ENCODE measurements at regions not wholly inside any gene's neighbourhood (a gene's known extent, or its start where the extent isn't known, plus 50 kb on each side); places are given as distances from the start of the nearest gene placed in this dataset.

DNA sequence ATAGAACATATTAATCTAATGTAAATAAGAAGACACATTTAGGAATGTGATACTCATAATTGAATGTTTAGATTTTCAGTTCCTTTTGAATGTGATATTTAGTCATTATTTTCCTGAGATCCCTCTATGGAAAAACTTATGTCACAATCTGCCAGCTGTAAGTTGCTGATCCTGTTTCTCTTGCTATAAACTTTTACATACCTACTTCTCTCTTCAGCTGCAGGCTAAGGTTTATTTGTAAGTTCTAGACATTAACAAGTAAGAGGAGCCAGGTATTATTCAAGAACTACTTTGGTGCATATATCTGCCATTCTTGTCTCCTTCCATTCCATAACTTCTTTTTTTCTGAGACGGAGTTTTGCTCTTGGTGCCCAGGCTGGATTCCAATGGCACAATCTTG is 462.4 kb downstream of the PRR16 start:
- Histone ChIP-seq H3K27me3 (no peaks in the 10 kb centered on the region), H3K4me3 (ENCODE audit: low read depth, low read length) (no peak overlapping the region), H3K9me3 (no peaks in the 10 kb centered on the region), H3K4me1 (no peaks in the 10 kb centered on the region), H3K36me3 (no peaks in the 10 kb centered on the region)
- no peak for DNase-seq
- TF ChIP-seq, protein P1, sequence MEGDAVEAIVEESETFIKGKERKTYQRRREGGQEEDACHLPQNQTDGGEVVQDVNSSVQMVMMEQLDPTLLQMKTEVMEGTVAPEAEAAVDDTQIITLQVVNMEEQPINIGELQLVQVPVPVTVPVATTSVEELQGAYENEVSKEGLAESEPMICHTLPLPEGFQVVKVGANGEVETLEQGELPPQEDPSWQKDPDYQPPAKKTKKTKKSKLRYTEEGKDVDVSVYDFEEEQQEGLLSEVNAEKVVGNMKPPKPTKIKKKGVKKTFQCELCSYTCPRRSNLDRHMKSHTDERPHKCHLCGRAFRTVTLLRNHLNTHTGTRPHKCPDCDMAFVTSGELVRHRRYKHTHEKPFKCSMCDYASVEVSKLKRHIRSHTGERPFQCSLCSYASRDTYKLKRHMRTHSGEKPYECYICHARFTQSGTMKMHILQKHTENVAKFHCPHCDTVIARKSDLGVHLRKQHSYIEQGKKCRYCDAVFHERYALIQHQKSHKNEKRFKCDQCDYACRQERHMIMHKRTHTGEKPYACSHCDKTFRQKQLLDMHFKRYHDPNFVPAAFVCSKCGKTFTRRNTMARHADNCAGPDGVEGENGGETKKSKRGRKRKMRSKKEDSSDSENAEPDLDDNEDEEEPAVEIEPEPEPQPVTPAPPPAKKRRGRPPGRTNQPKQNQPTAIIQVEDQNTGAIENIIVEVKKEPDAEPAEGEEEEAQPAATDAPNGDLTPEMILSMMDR (IDR thresholded peaks at IDR 0.05; ENCODE audit: low read depth, low read length) = no peak

DNA sequence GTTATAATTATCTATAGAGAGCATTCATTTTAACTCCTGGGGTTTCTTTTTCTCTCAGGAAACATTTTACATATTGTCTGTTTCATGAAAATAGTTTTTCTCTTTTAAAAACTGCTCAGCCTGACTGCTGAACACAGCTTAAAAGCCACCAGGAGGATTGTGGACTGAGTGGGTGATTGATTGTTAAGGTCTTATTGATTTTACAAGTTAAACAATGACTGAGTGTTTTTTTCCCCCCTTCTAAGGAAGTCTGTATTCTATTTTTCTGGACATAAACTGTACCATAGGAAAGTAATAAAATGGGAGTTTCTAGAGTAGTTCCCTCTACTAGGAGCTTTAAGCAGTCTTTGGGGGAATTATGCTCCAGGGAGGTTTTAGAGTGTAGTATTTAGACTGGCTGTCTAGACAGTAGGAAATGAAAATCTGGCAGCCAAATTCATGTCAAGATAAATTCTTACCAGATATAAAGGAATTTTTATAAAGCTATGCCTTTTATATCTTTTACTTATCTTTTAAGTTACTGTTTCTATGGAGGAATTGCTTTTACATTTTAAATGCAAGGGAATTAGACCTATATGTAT is 463.9 kb downstream of the PRR16 start:
- no peaks in the 10 kb centered on the region for H3K27me3 ChIP-seq
- no peak overlapping the region for H3K4me3 ChIP-seq (ENCODE audit: low read depth, low read length)
- DNase-seq = no peak
- H3K9me3 ChIP-seq = no peaks in the 10 kb centered on the region; the same call in 1 of the 2 replicates
- TF ChIP-seq, protein P1 (IDR thresholded peaks at IDR 0.05; ENCODE audit: low read depth, low read length) = no peak
- no peaks in the 10 kb centered on the region for H3K36me3 ChIP-seq
- H3K4me1 ChIP-seq = no peaks in the 10 kb centered on the region

DNA sequence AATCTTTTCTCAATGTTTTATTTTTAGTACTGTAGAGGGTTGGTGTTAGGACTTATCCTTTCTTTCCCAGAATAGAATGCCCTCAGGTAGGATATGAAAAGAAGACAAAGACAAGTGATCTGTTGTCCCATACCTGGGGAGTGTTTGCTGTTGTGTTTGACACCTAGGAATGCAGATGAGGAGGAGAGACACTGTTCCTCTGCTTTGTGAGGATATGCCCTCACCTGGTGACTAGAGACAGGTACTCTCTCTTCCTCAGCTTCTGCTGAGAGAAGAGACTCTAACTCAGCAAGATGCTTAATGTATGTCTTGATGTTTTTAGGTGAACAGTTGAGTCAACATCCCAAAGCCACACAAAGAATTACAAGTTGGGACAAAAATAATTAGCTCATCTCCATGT is 468.4 kb downstream of the PRR16 start:
- Histone ChIP-seq H3K36me3 (no peaks in the 10 kb centered on the region), H3K4me3 (ENCODE audit: low read depth, low read length) (no peak overlapping the region), H3K4me1 (no peaks in the 10 kb centered on the region), H3K27me3 (no peaks in the 10 kb centered on the region), H3K9me3 (no peaks in the 10 kb centered on the region; the same call in 1 of the 2 replicates)
- TF ChIP-seq, protein P1 (IDR thresholded peaks at IDR 0.05; ENCODE audit: low read depth, low read length) = no peak
- DNase-seq = no peak

DNA sequence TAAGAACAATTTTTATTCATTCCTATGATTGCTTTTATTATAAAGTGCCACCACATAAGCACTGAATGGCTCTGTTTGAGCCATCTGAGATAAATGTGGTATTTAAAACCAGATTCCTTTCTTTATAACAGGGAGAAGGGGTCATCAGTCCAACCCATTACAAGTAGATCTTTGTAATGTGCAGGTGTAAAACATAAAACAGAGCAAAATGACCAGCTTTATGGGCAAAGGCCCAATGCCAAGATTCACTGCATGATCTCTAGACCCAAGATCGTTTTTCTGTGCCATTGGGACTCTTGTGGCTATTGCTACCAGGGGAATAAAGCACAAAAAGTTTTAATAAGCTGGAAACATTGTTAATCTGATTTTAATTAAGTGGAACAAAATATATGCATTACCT is 469.9 kb downstream of the PRR16 start:
- TF ChIP-seq, protein P1 (IDR thresholded peaks at IDR 0.05; ENCODE audit: low read depth, low read length) = no peak
- H3K4me1 ChIP-seq = peaks cover 11% of the 10 kb centered on the region
- no peak for DNase-seq
- no peaks in the 10 kb centered on the region for H3K36me3 ChIP-seq
- H3K4me3 ChIP-seq (ENCODE audit: low read depth, low read length) = no peak overlapping the region
- H3K9me3 ChIP-seq = no peaks in the 10 kb centered on the region; the same call in 1 of the 2 replicates
- H3K27me3 ChIP-seq = no peaks in the 10 kb centered on the region

DNA sequence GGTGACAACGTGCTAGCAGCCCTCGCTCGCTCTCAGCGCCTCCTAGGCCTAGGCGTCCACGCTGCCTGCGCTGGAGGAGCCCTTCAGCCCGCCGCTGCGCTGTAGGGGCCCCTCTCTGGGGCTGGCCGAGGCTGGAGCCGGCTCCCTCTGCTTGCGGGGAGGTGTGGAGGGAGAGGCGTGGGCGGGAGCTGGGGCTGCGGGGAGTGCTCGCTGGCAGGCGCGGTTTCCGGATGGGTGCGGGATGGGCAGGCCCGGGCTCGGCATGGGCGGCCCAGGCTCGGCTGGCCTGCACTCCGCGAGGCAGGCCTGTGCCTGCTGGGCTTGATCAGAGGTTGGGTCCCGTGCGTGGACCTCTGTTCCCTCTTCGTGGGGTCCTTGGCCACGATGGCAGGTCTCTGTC is 472.6 kb downstream of the PRR16 start:
- no peak for DNase-seq
- peaks cover 17% of the 10 kb centered on the region for H3K4me1 ChIP-seq
- TF ChIP-seq, protein P1 (IDR thresholded peaks at IDR 0.05; ENCODE audit: low read depth, low read length) = no peak
- H3K36me3 ChIP-seq = no peaks in the 10 kb centered on the region
- no peaks in the 10 kb centered on the region; the same call in 1 of the 2 replicates for H3K9me3 ChIP-seq
- H3K27me3 ChIP-seq = no peaks in the 10 kb centered on the region
- H3K4me3 ChIP-seq (ENCODE audit: low read depth, low read length) = no peak overlapping the region

DNA sequence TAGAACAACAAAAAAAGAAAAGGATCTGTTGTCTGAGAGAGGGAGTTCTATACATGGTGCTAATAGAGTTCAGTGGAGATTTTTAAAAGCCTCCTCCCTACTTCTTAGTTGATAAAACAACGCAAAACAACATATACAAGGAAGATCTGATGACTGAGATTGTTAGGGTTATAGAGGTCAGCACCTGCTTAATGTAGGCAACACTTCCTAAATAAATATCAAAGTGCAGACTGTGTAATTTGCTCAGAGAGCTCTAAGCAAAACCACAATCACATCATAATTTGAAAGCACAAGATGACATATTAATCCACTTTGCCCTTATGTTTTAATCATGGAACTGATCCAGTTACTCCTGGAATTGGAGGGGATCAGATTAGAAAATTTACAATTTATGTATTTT is 474.5 kb downstream of the PRR16 start:
- no peaks in the 10 kb centered on the region for H3K9me3 ChIP-seq
- H3K4me1 ChIP-seq = peaks cover 17% of the 10 kb centered on the region
- no peak overlapping the region for H3K4me3 ChIP-seq (ENCODE audit: low read depth, low read length)
- no peaks in the 10 kb centered on the region for H3K36me3 ChIP-seq
- TF ChIP-seq, protein P1 (IDR thresholded peaks at IDR 0.05; ENCODE audit: low read depth, low read length) = no peak
- H3K27me3 ChIP-seq = no peaks in the 10 kb centered on the region
- no peak for DNase-seq
